H1 (cell line): ENCODE measurements at regions not wholly inside any gene's neighbourhood (a gene's known extent, or its start where the extent isn't known, plus 50 kb on each side); places are given as distances from the start of the nearest gene placed in this dataset.

Experiments
- CREB1 ChIP-seq: IDR thresholded peaks from 2 replicates; pipeline ENCODE4 v1.6.1; 2012; ENCODE audit warnings: inconsistent platforms
- EZH2 ChIP-seq: fragments of 200-600 bp; sonication (generic); IDR thresholded peaks from 2 replicates; pipeline ENCODE4 v1.7.1; 2012; ENCODE audit warnings: low read depth, mild to moderate bottlenecking, moderate library complexity, low read length, inconsistent platforms; ENCODE audit not compliant: severe bottlenecking
- KDM4A ChIP-seq: IDR thresholded peaks from one replicate; pipeline ENCODE4 v1.7.1; 2012; ENCODE audit warnings: low read depth, mild to moderate bottlenecking, moderate library complexity, low read length, inconsistent platforms; ENCODE audit not compliant: severe bottlenecking
- POU5F1 ChIP-seq: IDR thresholded peaks from 2 replicates; pipeline ENCODE4 v1.6.1; 2011; ENCODE audit warnings: low read depth, mild to moderate bottlenecking, low read length, moderate library complexity
- RAD21 ChIP-seq, 2 experiments: IDR thresholded peaks in 1 of 2; conservative IDR thresholded peaks in 1 of 2; 2 replicates each; pipeline ENCODE4 v1.6.1; 2011; ENCODE audit warnings: low read depth in 2 of 2, low read length in 2 of 2, improper control_type of control experiment in 1 of 2, inconsistent platforms in 1 of 2, mild to moderate bottlenecking in 1 of 2, moderate library complexity in 1 of 2
- SAP30 ChIP-seq: fragments of 300-600 bp; sonication (generic); IDR thresholded peaks from 2 replicates; pipeline ENCODE4 v1.7.1; 2012; ENCODE audit warnings: low read length, moderate library complexity, mild to moderate bottlenecking, inconsistent platforms; ENCODE audit not compliant: insufficient read depth, insufficient replicate concordance
- SP1 ChIP-seq: IDR thresholded peaks from 2 replicates; pipeline ENCODE4 v1.6.1; 2011; ENCODE audit warnings: low read depth, low read length
- TAF7 ChIP-seq: optimal IDR thresholded peaks from 2 replicates; pipeline ENCODE3; 2011; ENCODE audit warnings: low read depth, mild to moderate bottlenecking, inconsistent platforms, low read length, moderate library complexity, borderline replicate concordance

DNA sequence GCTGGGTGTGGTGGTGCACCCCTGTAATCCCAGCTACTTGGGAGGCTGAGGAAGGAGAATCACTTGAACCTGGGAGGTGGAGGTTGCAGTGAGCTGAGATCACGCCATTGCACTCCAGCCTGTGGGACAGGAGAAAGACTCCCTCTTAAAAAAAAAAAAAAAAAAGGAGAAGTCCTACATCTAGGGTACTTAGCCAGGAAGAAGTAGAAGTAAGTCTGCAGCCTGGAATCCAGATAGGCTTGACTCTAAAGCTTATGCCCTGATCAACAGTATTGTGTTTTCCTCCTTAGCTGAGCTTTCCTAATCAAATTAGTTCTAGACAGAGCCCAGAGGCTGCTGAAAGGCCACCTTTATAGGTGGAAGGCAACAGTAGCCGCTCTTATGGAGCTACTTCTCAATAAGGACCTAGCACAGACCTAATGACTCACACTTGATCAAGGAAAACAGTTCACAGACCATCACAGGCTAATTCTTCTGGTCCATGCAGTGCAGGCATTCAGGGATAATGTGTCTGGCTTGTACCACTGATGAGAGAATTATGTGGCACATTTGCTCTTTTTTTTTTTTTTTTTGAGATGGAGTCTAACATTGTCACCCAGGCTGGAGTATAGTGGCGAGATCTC is 105.5 kb upstream of the KLF4 start (continued):
- TF ChIP-seq SAP30 = no peak
- TF ChIP-seq TAF7 = no peak
- TF ChIP-seq EZH2 = no peak
- no peak for TF ChIP-seq RAD21 (IDR thresholded peaks at IDR 0.05 in 1 of 2, conservative IDR thresholded peaks at IDR 0.05 in 1 of 2; ENCODE audit: low read depth in 2 of 2, low read length in 2 of 2)
- TF ChIP-seq KDM4A = no peak
- TF ChIP-seq CREB1 = no peak
- TF ChIP-seq SP1 = no peak
- no peak for TF ChIP-seq POU5F1
